Activated B cell treated with CpG ODN at 0.5 μM for 24 hours (primary cell): ENCODE measurements at regions not wholly inside any gene's neighbourhood (a gene's known extent, or its start where the extent isn't known, plus 50 kb on each side); places are given as distances from the start of the nearest gene placed in this dataset.

ENCODE experiments used
- ATAC-seq: fragments of 200-7000 bp; cut with Tn5 transposase; one replicate; pipeline ENCODE4 v1.10.0; 2021; ENCODE audit warnings: low read depth, mild to moderate bottlenecking, moderate library complexity
- CTCF ChIA-PET: fragments of 350-600 bp; sonication (Branson Sonifier 250); formaldehyde crosslinking; loops from one replicate; lab custom pipeline; 2021; ENCODE audit warnings: antibody characterized with exemption; lab: Charles Lee
- POLR2A ChIA-PET: fragments of 350-600 bp; sonication (Branson Sonifier 250); formaldehyde crosslinking; loops from one replicate; lab custom pipeline; 2021; ENCODE audit warnings: antibody characterized with exemption; lab: Charles Lee
- DNase-seq: peaks from one replicate; pipeline ENCODE4 v3.0.0; 2022
- H3K27ac Mint-ChIP-seq: one replicate; pipeline ENCODE4 v1.8.0; 2020; ENCODE audit warnings: mixed read lengths
- H3K27me3 Mint-ChIP-seq: one replicate; pipeline ENCODE4 v1.8.0; 2021; ENCODE audit warnings: mixed read lengths
- H3K36me3 Mint-ChIP-seq: one replicate; pipeline ENCODE4 v1.8.0; 2021; ENCODE audit warnings: low read depth, mixed read lengths
- H3K4me1 Mint-ChIP-seq: one replicate; pipeline ENCODE4 v1.8.0; 2021; ENCODE audit warnings: mixed read lengths
- H3K4me3 Mint-ChIP-seq: one replicate; pipeline ENCODE4 v1.8.0; 2020; ENCODE audit warnings: mild to moderate bottlenecking, mixed read lengths
- H3K9me3 Mint-ChIP-seq: one replicate; pipeline ENCODE4 v1.8.0; 2020; ENCODE audit warnings: mixed read lengths
- CTCF ChIP-seq: fragments of 200-600 bp; IDR thresholded peaks from one replicate; pipeline ENCODE4 v1.8.0; 2022; ENCODE audit warnings: antibody characterized with exemption, mild to moderate bottlenecking
- intact Hi-C: fragments of 100-400 bp; cut with micrococcal nuclease; formaldehyde crosslinking; loops from one replicate; pipeline ENCODE4 v1.15.1; 2024

DNA sequence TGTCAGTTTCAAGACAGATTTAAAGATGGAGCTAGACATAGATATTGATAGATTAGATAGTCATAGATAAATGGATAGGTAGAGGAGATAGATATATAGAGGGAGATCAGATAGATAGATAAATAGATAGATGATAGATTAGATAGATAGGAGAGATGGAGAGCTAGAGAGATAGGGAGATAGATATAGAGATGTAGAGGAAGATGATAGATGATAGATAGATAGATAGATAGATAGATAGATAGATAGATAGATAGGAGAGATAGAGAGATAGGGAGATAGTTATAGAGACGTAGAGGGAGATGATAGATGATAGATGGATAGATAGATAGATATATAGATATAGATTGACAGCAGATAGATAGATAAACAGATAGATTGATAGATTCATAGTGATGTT, 1038.8 kb upstream of the AUTS2 start:
- CTCF ChIA-PET: no interaction called here
- POLR2A ChIA-PET: no interaction called here

DNA sequence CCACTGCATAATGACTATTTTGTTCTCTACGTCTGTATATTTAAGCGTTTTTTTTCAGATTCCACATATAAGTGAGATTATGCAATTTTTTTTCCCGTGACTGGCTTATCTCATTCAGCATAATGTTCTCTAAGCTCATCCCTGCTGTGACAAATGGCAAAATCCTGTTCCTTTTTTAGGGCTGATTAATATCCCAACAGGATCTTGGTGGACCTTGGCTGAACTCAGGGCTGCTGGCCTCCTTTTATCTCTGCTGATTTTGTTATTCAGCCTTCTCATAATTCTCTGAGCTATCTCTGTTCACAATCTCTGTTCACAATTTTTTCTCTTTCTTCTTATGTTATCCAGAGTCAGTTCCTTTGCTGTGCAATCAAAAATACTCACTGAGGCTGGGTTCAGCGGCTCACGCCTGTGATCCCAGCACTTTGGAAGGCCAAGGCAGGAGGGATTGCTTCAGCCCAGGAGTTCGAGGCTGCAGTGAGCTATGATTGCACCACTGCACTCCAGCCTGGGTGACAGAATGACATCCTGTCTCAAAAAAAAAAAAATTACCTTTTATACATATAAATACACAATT, 1035.9 kb upstream of the AUTS2 start:
- no peak for TF ChIP-seq CTCF
- Mint-ChIP-seq H3K4me1 (no peaks in the 10 kb centered on the region), H3K4me3 (no peak overlapping the region), H3K9me3 (peaks cover 6% of the 10 kb centered on the region), H3K36me3 (no peaks in the 10 kb centered on the region), H3K27ac (no peak overlapping the region), H3K27me3 (no peaks in the 10 kb centered on the region)
- no peak for ATAC-seq
- ChIA-PET POLR2A (no interaction called here), CTCF (no interaction called here)
- intact Hi-C loops: no loop called here
- no peak for DNase-seq

More for the DNA sequence above, 1038.8 kb upstream of the AUTS2 start:
- TF ChIP-seq CTCF: no peak
- intact Hi-C loops: no loop called here
- Mint-ChIP-seq H3K36me3 (no peaks in the 10 kb centered on the region), H3K9me3 (peaks cover 2% of the 10 kb centered on the region), H3K27ac (no peak overlapping the region), H3K27me3 (no peaks in the 10 kb centered on the region), H3K4me1 (no peaks in the 10 kb centered on the region), H3K4me3 (no peak overlapping the region)
- DNase-seq: no peak
- ATAC-seq: no peak

GRCh38 chr7:68564306-68565135, 1033.8 kb upstream of the AUTS2 start:
- no peak for ATAC-seq
- H3K36me3 Mint-ChIP-seq: no peaks in the 10 kb centered on the region
- POLR2A ChIA-PET: no interaction called here
- no peaks in the 10 kb centered on the region for H3K27me3 Mint-ChIP-seq
- no peak for TF ChIP-seq CTCF
- DNase-seq: no peak
- intact Hi-C loops: no loop called here
- no peak overlapping the region for H3K27ac Mint-ChIP-seq
- H3K4me1 Mint-ChIP-seq: no peaks in the 10 kb centered on the region
- H3K9me3 Mint-ChIP-seq: peaks cover 10% of the 10 kb centered on the region
- CTCF ChIA-PET: no interaction called here
- H3K4me3 Mint-ChIP-seq: no peak overlapping the region

- ChIA-PET CTCF (no interaction called here), POLR2A (no interaction called here)
- Mint-ChIP-seq H3K4me3 (no peak overlapping the region), H3K36me3 (no peaks in the 10 kb centered on the region), H3K9me3 (peaks cover 8% of the 10 kb centered on the region), H3K27ac (no peak overlapping the region), H3K4me1 (no peaks in the 10 kb centered on the region), H3K27me3 (no peaks in the 10 kb centered on the region)
- intact Hi-C loops: no loop called here
- TF ChIP-seq CTCF: no peak
- ATAC-seq: no peak
- DNase-seq: no peak
Measured at GRCh38 chr7:68571286-68571685, 1027.0 kb upstream of the AUTS2 start.

- POLR2A ChIA-PET: no interaction called here
Measured at GRCh38 chr7:68573271-68574005, 1024.8 kb upstream of the AUTS2 start.

More at GRCh38 chr7:68573271-68574005, 1024.8 kb upstream of the AUTS2 start:
- no peak for ATAC-seq
- no peak overlapping the region for H3K27ac Mint-ChIP-seq
- no peak for DNase-seq
- peaks cover 8% of the 10 kb centered on the region for H3K9me3 Mint-ChIP-seq
- no peaks in the 10 kb centered on the region for H3K36me3 Mint-ChIP-seq
- no peak overlapping the region for H3K4me3 Mint-ChIP-seq
- no peak for TF ChIP-seq CTCF
- H3K27me3 Mint-ChIP-seq: no peaks in the 10 kb centered on the region
- H3K4me1 Mint-ChIP-seq: no peaks in the 10 kb centered on the region
- CTCF ChIA-PET: no interaction called here
- intact Hi-C loops: no loop called here
